CD4-positive, alpha-beta T cell (primary cell): ENCODE measurements at regions not wholly inside any gene's neighbourhood (a gene's known extent, or its start where the extent isn't known, plus 50 kb on each side); places are given as distances from the start of the nearest gene placed in this dataset.

ENCODE experiments used
- ATAC-seq: fragments of 200-7000 bp; cut with Tn5 transposase; one replicate; pipeline ENCODE4 v1.10.0; 2022; ENCODE audit warnings: mild to moderate bottlenecking; ENCODE audit not compliant: poor library complexity
- CTCF ChIA-PET: fragments of 350-600 bp; sonication (Branson Sonifier 250); formaldehyde crosslinking; loops from one replicate; lab custom pipeline; 2021; ENCODE audit warnings: antibody characterized with exemption, inconsistent platforms; lab: Charles Lee
- POLR2A ChIA-PET: fragments of 350-600 bp; sonication (Branson Sonifier 250); formaldehyde crosslinking; loops from one replicate; lab custom pipeline; 2021; ENCODE audit warnings: antibody characterized with exemption, inconsistent platforms; lab: Charles Lee
- DNase-seq, 14 experiments: peaks; one replicate each; pipeline ENCODE4 v3.0.0-alpha.2; 2013 to 2020; ENCODE audit warnings: mixed read lengths in 2 of 14
- H3K27ac ChIP-seq, 2 donors: one replicate each; pipeline versions ENCODE4 v1.5.1 to v1.7.0; 2013; ENCODE audit warnings: low read length in 2 of 2, low read depth in 1 of 2, mild to moderate bottlenecking in 1 of 2
- H3K27me3 ChIP-seq, 2 experiments: 1 replicate in 1 of 2; 2 replicates in 1 of 2; pipeline versions ENCODE4 v1.6.1 to v1.7.0; 2013; ENCODE audit warnings: low read length in 2 of 2, control low read depth in 1 of 2, mild to moderate bottlenecking in 1 of 2, moderate library complexity in 1 of 2; ENCODE audit not compliant: insufficient read depth in 2 of 2, control insufficient read depth in 1 of 2
- H3K36me3 ChIP-seq: one replicate; pipeline ENCODE4 v1.6.1; 2013; ENCODE audit warnings: low read length, control low read depth; ENCODE audit not compliant: insufficient read depth
- H3K4me1 ChIP-seq: one replicate; pipeline ENCODE4 v1.6.1; 2013; ENCODE audit warnings: low read length, control low read depth; ENCODE audit not compliant: insufficient read depth
- H3K4me3 ChIP-seq: one replicate; pipeline ENCODE4 v1.5.1; 2013; ENCODE audit warnings: mild to moderate bottlenecking, low read length, moderate library complexity
- H3K9me3 ChIP-seq, 2 experiments: 1 replicate in 1 of 2; 2 replicates in 1 of 2; pipeline versions ENCODE4 v1.6.1 to v1.7.0; 2013; ENCODE audit warnings: low read length in 2 of 2, mild to moderate bottlenecking in 2 of 2, control low read depth in 1 of 2, moderate library complexity in 1 of 2; ENCODE audit not compliant: control insufficient read depth in 1 of 2, insufficient read depth in 1 of 2
- H3K27ac Mint-ChIP-seq: one replicate; pipeline ENCODE4 v1.8.0; 2020; ENCODE audit warnings: mixed read lengths
- H3K27me3 Mint-ChIP-seq: one replicate; pipeline ENCODE4 v1.8.0; 2021; ENCODE audit warnings: mixed read lengths
- H3K36me3 Mint-ChIP-seq: one replicate; pipeline ENCODE4 v1.8.0; 2021; ENCODE audit warnings: low read depth, mixed read lengths
- H3K4me1 Mint-ChIP-seq: one replicate; pipeline ENCODE4 v1.8.0; 2021; ENCODE audit warnings: low read depth, mixed read lengths
- H3K4me3 Mint-ChIP-seq: one replicate; pipeline ENCODE4 v1.8.0; 2020; ENCODE audit warnings: mild to moderate bottlenecking, mixed read lengths
- H3K9me3 Mint-ChIP-seq: one replicate; pipeline ENCODE4 v1.8.0; 2020; ENCODE audit warnings: mixed read lengths
- CTCF ChIP-seq: fragments of 200-600 bp; IDR thresholded peaks from one replicate; pipeline ENCODE4 v1.8.0; 2022; ENCODE audit warnings: antibody characterized with exemption, mild to moderate bottlenecking
- intact Hi-C, 2 experiments: fragments of 100-400 bp; cut with DNase I in 1 of 2; cut with micrococcal nuclease in 1 of 2; formaldehyde crosslinking; loops; one replicate each; pipeline versions ENCODE4 v1.15.1 to v1.9.0; 2023 to 2025; cut with DNase I, micrococcal nuclease

- ATAC-seq, result no peak
Observed at GRCh38 chr2:238505119-238505891, 78.6 kb downstream of the ASB1 start.

GRCh38 chr2:238505892-238506280 is 79.2 kb downstream of the ASB1 start:
- H3K9me3 Mint-ChIP-seq, result no peaks in the 10 kb centered on the region
- DNase-seq (no peak), ATAC-seq (no peak)
- intact Hi-C loops, result no loop called here
- no peak overlapping the region for H3K4me3 Mint-ChIP-seq
- CTCF ChIA-PET, result no interaction called here
- no peak overlapping the region for H3K27ac Mint-ChIP-seq
- H3K36me3 ChIP-seq, result no peaks in the 10 kb centered on the region
- H3K36me3 Mint-ChIP-seq, result no peaks in the 10 kb centered on the region
- H3K4me1 Mint-ChIP-seq, result no peaks in the 10 kb centered on the region
- peaks cover 0 to 4% of the 10 kb centered on the region in 2 experiments for H3K9me3 ChIP-seq
- H3K4me3 ChIP-seq, result no peak overlapping the region
- POLR2A ChIA-PET, result no interaction called here
- no peaks in the 10 kb centered on the region for H3K27me3 Mint-ChIP-seq
- H3K27ac ChIP-seq, result no peak overlapping the region
- no peak for TF ChIP-seq CTCF
- no peaks in the 10 kb centered on the region for H3K27me3 ChIP-seq
- no peaks in the 10 kb centered on the region for H3K4me1 ChIP-seq

More at GRCh38 chr2:238505119-238505891, 78.6 kb downstream of the ASB1 start:
- Histone ChIP-seq H3K27ac (no peak overlapping the region), H3K4me3 (no peak overlapping the region), H3K4me1 (no peaks in the 10 kb centered on the region), H3K36me3 (no peaks in the 10 kb centered on the region), H3K27me3 (no peaks in the 10 kb centered on the region), H3K9me3 (peaks cover 0 to 4% of the 10 kb centered on the region in 2 experiments)
- TF ChIP-seq CTCF, result no peak
- Mint-ChIP-seq H3K36me3 (no peaks in the 10 kb centered on the region), H3K4me3 (no peak overlapping the region), H3K27me3 (no peaks in the 10 kb centered on the region), H3K4me1 (no peaks in the 10 kb centered on the region), H3K27ac (no peak overlapping the region), H3K9me3 (no peaks in the 10 kb centered on the region)
- CTCF ChIA-PET, result no interaction called here
- intact Hi-C loops, result no loop called here
- POLR2A ChIA-PET, result no interaction called here
- peak in 1 of 14 experiments; percentile 4 for DNase-seq

GRCh38 chr2:238506371-238507068 is 79.8 kb downstream of the ASB1 start:
- Mint-ChIP-seq H3K4me3 (no peak overlapping the region), H3K9me3 (no peaks in the 10 kb centered on the region), H3K27ac (no peak overlapping the region), H3K4me1 (no peaks in the 10 kb centered on the region), H3K36me3 (no peaks in the 10 kb centered on the region), H3K27me3 (no peaks in the 10 kb centered on the region)
- Histone ChIP-seq H3K36me3 (no peaks in the 10 kb centered on the region), H3K9me3 (peaks cover 0 to 4% of the 10 kb centered on the region in 2 experiments), H3K4me1 (no peaks in the 10 kb centered on the region), H3K27ac (no peak overlapping the region), H3K27me3 (no peaks in the 10 kb centered on the region), H3K4me3 (no peak overlapping the region)
- CTCF ChIA-PET, result no interaction called here
- POLR2A ChIA-PET, result no interaction called here
- TF ChIP-seq CTCF, result no peak
- intact Hi-C loops, result no loop called here
- DNase-seq (no peak), ATAC-seq (no peak)
